WTC11 (cell line): ENCODE measurements at regions not wholly inside any gene's neighbourhood (a gene's known extent, or its start where the extent isn't known, plus 50 kb on each side); places are given as distances from the start of the nearest gene placed in this dataset.

Source experiments
- ATAC-seq: fragments of 200-7000 bp; cut with Tn5 transposase; 2 replicates; pipeline ENCODE4 v1.10.0; 2021; ENCODE audit warnings: mild to moderate bottlenecking, moderate library complexity
- CTCF ChIA-PET: fragments of 300-600 bp; sonication (Branson Sonifier 250); formaldehyde crosslinking; loops from one replicate; lab custom pipeline; 2021; ENCODE audit warnings: antibody characterized with exemption; lab: Charles Lee
- POLR2A ChIA-PET: fragments of 350-600 bp; sonication (Branson Sonifier 250); formaldehyde crosslinking; loops from one replicate; lab custom pipeline; 2021; ENCODE audit warnings: antibody characterized with exemption; lab: Charles Lee
- DNase-seq: peaks from one replicate; pipeline ENCODE4 v3.0.0; 2021; ENCODE audit warnings: low spot score
- H3K27ac Mint-ChIP-seq: 2 replicates; pipeline ENCODE4 v1.8.0; 2021; ENCODE audit warnings: mixed read lengths
- H3K27me3 Mint-ChIP-seq: 2 replicates; pipeline ENCODE4 v1.8.0; 2021; ENCODE audit warnings: low read depth, mild to moderate bottlenecking, moderate library complexity, mixed read lengths
- H3K36me3 Mint-ChIP-seq: 2 replicates; pipeline ENCODE4 v1.8.0; 2021; ENCODE audit warnings: mixed read lengths
- H3K4me1 Mint-ChIP-seq: 2 replicates; pipeline ENCODE4 v1.8.0; 2022; ENCODE audit warnings: mixed read lengths
- H3K4me3 Mint-ChIP-seq: 2 replicates; pipeline ENCODE4 v1.8.0; 2021; ENCODE audit warnings: mild to moderate bottlenecking, moderate library complexity, mixed read lengths
- H3K9me3 Mint-ChIP-seq: 2 replicates; pipeline ENCODE4 v1.8.0; 2021; ENCODE audit warnings: mixed read lengths
- ARID4B ChIP-seq: sonication (generic); formaldehyde crosslinking; IDR thresholded peaks from 2 replicates; pipeline ENCODE4 v1.8.0; 2023; ENCODE audit warnings: missing genetic modification reagents, mild to moderate bottlenecking, borderline replicate concordance
- ATF1 ChIP-seq: sonication (generic); formaldehyde crosslinking; IDR thresholded peaks from 2 replicates; pipeline ENCODE4 v1.8.1; 2023; ENCODE audit warnings: mild to moderate bottlenecking, moderate library complexity, missing genetic modification reagents
- ATF6 ChIP-seq: sonication (generic); formaldehyde crosslinking; IDR thresholded peaks from 2 replicates; pipeline ENCODE4 v1.8.1; 2023; ENCODE audit warnings: mild to moderate bottlenecking, missing genetic modification reagents
- E2F1 ChIP-seq: sonication (generic); formaldehyde crosslinking; IDR thresholded peaks from 2 replicates; pipeline ENCODE4 v1.8.0; 2022; ENCODE audit warnings: mild to moderate bottlenecking, missing genetic modification reagents
- E2F5 ChIP-seq: sonication (generic); formaldehyde crosslinking; IDR thresholded peaks from 2 replicates; pipeline ENCODE4 v1.8.1; 2022; ENCODE audit warnings: mild to moderate bottlenecking, moderate library complexity, missing genetic modification reagents
- HMGA2 ChIP-seq: fragments of 250-450 bp; sonication (Bioruptor Pico); IDR thresholded peaks from 2 replicates; pipeline ENCODE4 v1.4.0; 2021; ENCODE audit warnings: mild to moderate bottlenecking, moderate library complexity
- MYBL2 ChIP-seq: sonication (generic); formaldehyde crosslinking; IDR thresholded peaks from 2 replicates; pipeline ENCODE4 v1.8.1; 2023; ENCODE audit warnings: mild to moderate bottlenecking, moderate library complexity, missing genetic modification reagents
- SMAD3 ChIP-seq: sonication (generic); formaldehyde crosslinking; IDR thresholded peaks from 2 replicates; pipeline ENCODE4 v1.8.0; 2022; ENCODE audit warnings: missing genetic modification reagents, mild to moderate bottlenecking, borderline replicate concordance
- TP53 ChIP-seq: sonication (generic); formaldehyde crosslinking; IDR thresholded peaks from 2 replicates; pipeline ENCODE4 v1.8.1; 2023; ENCODE audit warnings: mild to moderate bottlenecking, missing genetic modification reagents
- ZNF416 ChIP-seq: fragments of 250-450 bp; sonication (Bioruptor Pico); IDR thresholded peaks from 2 replicates; pipeline ENCODE4 v1.9.0; 2021; ENCODE audit warnings: mild to moderate bottlenecking, inconsistent platforms
- ZNF532 ChIP-seq: fragments of 250-450 bp; sonication (Bioruptor Pico); IDR thresholded peaks from 2 replicates; pipeline ENCODE4 v1.9.0; 2021; ENCODE audit warnings: mild to moderate bottlenecking, borderline replicate concordance
- TF ChIP-seq, protein P1 (sequence below): sonication (generic); formaldehyde crosslinking; conservative IDR thresholded peaks from 2 replicates; pipeline ENCODE4 v1.8.1; 2023; ENCODE audit warnings: mild to moderate bottlenecking, low read depth, missing genetic modification reagents, moderate library complexity
- TF ChIP-seq, protein P2 (sequence below): fragments of 250-450 bp; sonication (Bioruptor Pico); IDR thresholded peaks from 2 replicates; pipeline ENCODE4 v1.8.0; 2021; ENCODE audit warnings: mild to moderate bottlenecking

DNA sequence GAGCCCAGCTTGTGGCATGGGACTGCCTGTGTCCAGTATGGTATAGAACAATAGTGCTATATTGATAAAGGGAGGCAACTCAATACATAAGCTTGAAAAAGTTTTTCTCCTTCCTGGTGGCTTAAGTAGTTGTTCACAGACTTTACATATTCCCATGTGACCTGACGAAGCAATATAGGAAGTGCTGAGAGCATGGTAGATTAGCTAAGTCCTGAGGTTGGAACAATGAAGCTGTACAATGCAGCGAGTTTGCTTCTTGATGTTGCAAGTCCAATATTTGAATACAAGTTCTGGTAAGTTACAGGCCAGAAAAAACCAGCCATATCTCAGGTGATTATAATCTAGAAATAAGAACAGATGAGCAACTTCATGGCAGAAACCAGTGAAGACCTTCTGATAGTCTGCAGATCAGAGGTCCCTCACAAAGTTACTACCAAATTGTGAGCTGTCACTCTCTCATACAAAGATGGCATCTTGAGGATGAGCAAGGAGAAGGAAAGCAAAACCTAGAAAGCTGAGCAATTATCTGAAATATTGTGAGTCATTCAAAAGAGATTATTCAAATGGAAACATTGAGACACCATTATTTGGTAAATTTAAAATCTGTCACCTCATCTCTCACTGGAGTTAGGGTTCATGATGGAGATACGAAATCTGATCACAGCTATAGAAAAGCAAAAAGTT lies 72.9 kb upstream of the BTG1 start (continued):
- TF ChIP-seq ARID4B (CRISPR knock-in tag) (no peak), E2F5 (CRISPR knock-in tag) (no peak), ZNF532 (CRISPR knock-in tag) (no peak), SMAD3 (no peak)
- TF ChIP-seq, protein P1, sequence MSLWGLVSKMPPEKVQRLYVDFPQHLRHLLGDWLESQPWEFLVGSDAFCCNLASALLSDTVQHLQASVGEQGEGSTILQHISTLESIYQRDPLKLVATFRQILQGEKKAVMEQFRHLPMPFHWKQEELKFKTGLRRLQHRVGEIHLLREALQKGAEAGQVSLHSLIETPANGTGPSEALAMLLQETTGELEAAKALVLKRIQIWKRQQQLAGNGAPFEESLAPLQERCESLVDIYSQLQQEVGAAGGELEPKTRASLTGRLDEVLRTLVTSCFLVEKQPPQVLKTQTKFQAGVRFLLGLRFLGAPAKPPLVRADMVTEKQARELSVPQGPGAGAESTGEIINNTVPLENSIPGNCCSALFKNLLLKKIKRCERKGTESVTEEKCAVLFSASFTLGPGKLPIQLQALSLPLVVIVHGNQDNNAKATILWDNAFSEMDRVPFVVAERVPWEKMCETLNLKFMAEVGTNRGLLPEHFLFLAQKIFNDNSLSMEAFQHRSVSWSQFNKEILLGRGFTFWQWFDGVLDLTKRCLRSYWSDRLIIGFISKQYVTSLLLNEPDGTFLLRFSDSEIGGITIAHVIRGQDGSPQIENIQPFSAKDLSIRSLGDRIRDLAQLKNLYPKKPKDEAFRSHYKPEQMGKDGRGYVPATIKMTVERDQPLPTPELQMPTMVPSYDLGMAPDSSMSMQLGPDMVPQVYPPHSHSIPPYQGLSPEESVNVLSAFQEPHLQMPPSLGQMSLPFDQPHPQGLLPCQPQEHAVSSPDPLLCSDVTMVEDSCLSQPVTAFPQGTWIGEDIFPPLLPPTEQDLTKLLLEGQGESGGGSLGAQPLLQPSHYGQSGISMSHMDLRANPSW (CRISPR knock-in tag), result no peak

DNA sequence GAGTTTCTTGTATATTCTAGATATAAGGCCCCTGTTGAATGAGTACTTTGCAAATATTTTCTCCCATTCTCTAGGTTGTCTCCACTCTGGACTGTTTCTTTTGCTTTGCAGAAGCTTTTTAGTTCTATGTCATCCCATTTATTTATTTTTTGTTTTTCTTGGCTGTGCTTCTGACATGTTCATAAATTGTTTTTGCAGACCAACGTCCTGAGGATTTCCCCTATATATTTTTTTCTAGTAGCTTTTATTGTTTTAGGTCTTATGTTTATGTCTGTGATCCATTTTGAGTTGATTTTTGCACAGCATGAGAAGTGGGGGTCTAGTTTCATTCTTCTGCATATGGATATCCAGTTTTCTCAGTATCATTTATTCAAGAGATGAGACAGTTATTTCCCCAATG lies 70.4 kb upstream of the BTG1 start:
- Mint-ChIP-seq H3K36me3 (0 out of 2 replicates have a peak, but pooled peaks cover 4% of the 10 kb centered on the region), H3K27ac (no peak overlapping the region), H3K4me3 (no peak overlapping the region), H3K9me3 (peaks cover 22% of the 10 kb centered on the region), H3K27me3 (no peaks in the 10 kb centered on the region), H3K4me1 (no peaks in the 10 kb centered on the region)
- ATAC-seq (no peak), DNase-seq (no peak)
- ChIA-PET POLR2A (no interaction called here), CTCF (no interaction called here)
- no peak for TF ChIP-seq HMGA2 (CRISPR knock-in tag)
- TF ChIP-seq ATF6 (CRISPR knock-in tag), result no peak
- TF ChIP-seq ATF1 (CRISPR knock-in tag), result no peak
- TF ChIP-seq, protein P2, sequence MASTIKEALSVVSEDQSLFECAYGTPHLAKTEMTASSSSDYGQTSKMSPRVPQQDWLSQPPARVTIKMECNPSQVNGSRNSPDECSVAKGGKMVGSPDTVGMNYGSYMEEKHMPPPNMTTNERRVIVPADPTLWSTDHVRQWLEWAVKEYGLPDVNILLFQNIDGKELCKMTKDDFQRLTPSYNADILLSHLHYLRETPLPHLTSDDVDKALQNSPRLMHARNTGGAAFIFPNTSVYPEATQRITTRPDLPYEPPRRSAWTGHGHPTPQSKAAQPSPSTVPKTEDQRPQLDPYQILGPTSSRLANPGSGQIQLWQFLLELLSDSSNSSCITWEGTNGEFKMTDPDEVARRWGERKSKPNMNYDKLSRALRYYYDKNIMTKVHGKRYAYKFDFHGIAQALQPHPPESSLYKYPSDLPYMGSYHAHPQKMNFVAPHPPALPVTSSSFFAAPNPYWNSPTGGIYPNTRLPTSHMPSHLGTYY (CRISPR knock-in tag), result no peak
- no peak for TF ChIP-seq TP53
- TF ChIP-seq, protein P1 (CRISPR knock-in tag), result no peak
- TF ChIP-seq ZNF416 (CRISPR knock-in tag), result no peak
- no peak for TF ChIP-seq E2F5 (CRISPR knock-in tag)
- no peak for TF ChIP-seq MYBL2
- no peak for TF ChIP-seq E2F1 (CRISPR knock-in tag)
